Cerebellar cortex (tissue), 1 donor: ENCODE measurements at regions not wholly inside any gene's neighbourhood (a gene's known extent, or its start where the extent isn't known, plus 50 kb on each side); places are given as distances from the start of the nearest gene placed in this dataset.
"Not testable (repeated sequence)": the region's sequence is repeated elsewhere in the genome, so short reads cannot be mapped to it uniquely, and the experiment has no call there.

Experiments
- DNase-seq: peaks from one replicate; pipeline ENCODE4 v3.0.0-alpha.2; 2015; ENCODE audit warnings: low spot score

- DNase-seq, result not testable (repeated sequence)
These were observed 77.6 kb downstream of the HHIPL2 start for GRCh38 chr1:222470252-222470805.

- DNase-seq, result no peak
These were observed 81.6 kb downstream of the HHIPL2 start for GRCh38 chr1:222466150-222466865.

GRCh38 chr1:222465211-222466041, 82.5 kb downstream of the HHIPL2 start:
- DNase-seq, result peak; percentile 87

GRCh38 chr1:222464841-222465210, 83.1 kb downstream of the HHIPL2 start:
- peak; percentile 64 for DNase-seq

- DNase-seq, result no peak
These were observed 84.7 kb downstream of the HHIPL2 start for GRCh38 chr1:222463059-222463730.

GRCh38 chr1:222462601-222463000, 85.3 kb downstream of the HHIPL2 start:
- DNase-seq, result no peak

- DNase-seq, result no peak
These were observed 86.0 kb downstream of the HHIPL2 start for GRCh38 chr1:222461941-222462340.

- no peak for DNase-seq
These were observed 88.3 kb downstream of the HHIPL2 start for GRCh38 chr1:222459652-222460051.

GRCh38 chr1:222457513-222457912, 90.4 kb downstream of the HHIPL2 start:
- DNase-seq, result no peak

GRCh38 chr1:222457084-222457483, 90.8 kb downstream of the HHIPL2 start:
- DNase-seq, result no peak

- DNase-seq, result peak; percentile 90
These were observed 92.6 kb downstream of the HHIPL2 start for GRCh38 chr1:222455188-222455879.

- DNase-seq, result no peak
These were observed 93.1 kb downstream of the HHIPL2 start for GRCh38 chr1:222454782-222455181.

GRCh38 chr1:222454186-222454585, 93.7 kb downstream of the HHIPL2 start:
- DNase-seq, result no peak

GRCh38 chr1:222452031-222452430, 95.9 kb downstream of the HHIPL2 start:
- no peak for DNase-seq

- DNase-seq, result no peak
These were observed 104.3 kb downstream of the HHIPL2 start for GRCh38 chr1:222443566-222443965.

- DNase-seq, result no peak
These were observed 106.8 kb downstream of the HHIPL2 start for GRCh38 chr1:222441066-222441465.

GRCh38 chr1:222424826-222425225, 123.1 kb downstream of the HHIPL2 start:
- DNase-seq, result no peak

- no peak for DNase-seq
These were observed 126.5 kb downstream of the HHIPL2 start for GRCh38 chr1:222421380-222421779.

GRCh38 chr1:222420633-222421032, 127.3 kb downstream of the HHIPL2 start:
- DNase-seq, result no peak

GRCh38 chr1:222418654-222419053, 129.2 kb downstream of the HHIPL2 start:
- no peak for DNase-seq

GRCh38 chr1:222417264-222417663, 130.6 kb downstream of the HHIPL2 start:
- DNase-seq, result no peak
